HepG2 (cell line): ENCODE measurements at regions not wholly inside any gene's neighbourhood (a gene's known extent, or its start where the extent isn't known, plus 50 kb on each side); places are given as distances from the start of the nearest gene placed in this dataset.

Experiments used
- ATAC-seq: fragments of 200-7000 bp; cut with Tn5 transposase; 3 replicates; pipeline ENCODE4 v1.9.1; 2020; ENCODE audit warnings: mild to moderate bottlenecking, moderate library complexity
- BruUV-seq: library from RNA; stranded (reverse); fragments of 400-500 nt; replicated peaks from 2 replicates; lab custom pipeline; 2021; lab: Mats Ljungman, UMichigan
- CTCF ChIA-PET: fragments of 300-600 bp; formaldehyde crosslinking; extraction: SDS; loops from one replicate; lab custom pipeline; 2021; ENCODE audit warnings: low total read pairs, inconsistent platforms, low intra/inter-chr PET ratio; lab: Yijun Ruan, JAX
- POLR2A ChIA-PET: fragments of 350-600 bp; sonication (Branson Sonifier 250); formaldehyde crosslinking; loops from one replicate; lab custom pipeline; 2020; ENCODE audit warnings: antibody characterized with exemption, inconsistent platforms; lab: Yijun Ruan, JAX
- DNase-seq: peaks from one replicate; pipeline ENCODE4 v3.0.0-alpha.2; 2015; ENCODE audit warnings: low spot score
- FAIRE-seq: peaks from 3 replicates; lab custom pipeline; 2011; peaks lifted over from hg19 to GRCh38; lab: Jason Lieb, UNC
- H2AFZ ChIP-seq: one replicate; pipeline ENCODE4 v1.6.1; 2011; ENCODE audit warnings: low read length, inconsistent platforms
- H3K27ac ChIP-seq: fragments of 300-600 bp; 3 replicates; pipeline ENCODE4 v1.8.0; 2011; ENCODE audit warnings: mixed run types, mild to moderate bottlenecking, mixed read lengths, low read length, inconsistent platforms; ENCODE audit not compliant: insufficient read depth; ENCODE audit errors: extremely low read length
- H3K27me3 ChIP-seq, 2 experiments: fragments of 200-600 bp in 1 of 2; 2 replicates in 1 of 2; 3 replicates in 1 of 2; pipeline versions ENCODE4 v1.6.0 to v1.8.0; 2011; ENCODE audit warnings: low read length in 2 of 2, mild to moderate bottlenecking in 2 of 2, moderate library complexity in 2 of 2, inconsistent platforms in 1 of 2; ENCODE audit not compliant: insufficient read depth in 2 of 2, control insufficient read depth in 1 of 2
- H3K36me3 ChIP-seq, 2 experiments: fragments of 200-600 bp in 1 of 2; replicated peaks in 1 of 2; 2 replicates in 1 of 2; 3 replicates in 1 of 2; pipeline versions ENCODE4 v1.5.1 to v1.8.0; 2011; ENCODE audit warnings: low read length in 2 of 2, inconsistent platforms in 1 of 2; ENCODE audit not compliant: insufficient read depth in 2 of 2, control insufficient read depth in 1 of 2
- H3K4me1 ChIP-seq: 2 replicates; pipeline ENCODE4 v1.5.1; 2012; ENCODE audit warnings: low read length, inconsistent platforms; ENCODE audit not compliant: insufficient read depth
- H3K4me2 ChIP-seq: 2 replicates; pipeline ENCODE4 v1.6.0; 2011; ENCODE audit warnings: low read depth, low read length, inconsistent platforms
- H3K4me3 ChIP-seq, 3 experiments: fragments of 200-600 bp in 1 of 3; sonication (generic), shearing (Covaris generic) in 1 of 3; replicated peaks in 1 of 3; 2 replicates each; pipeline ENCODE4 v1.5.1; 2011 to 2016; ENCODE audit warnings: low read length in 3 of 3, inconsistent platforms in 2 of 3, low read depth in 2 of 3, mild to moderate bottlenecking in 2 of 3, control low read depth in 1 of 3, mixed read lengths in 1 of 3; ENCODE audit not compliant: insufficient read depth in 1 of 3
- H3K79me2 ChIP-seq: one replicate; pipeline ENCODE4 v1.6.1; 2011; ENCODE audit warnings: low read length, inconsistent platforms; ENCODE audit not compliant: insufficient read depth
- H3K9ac ChIP-seq: 2 replicates; pipeline ENCODE4 v1.6.0; 2011; ENCODE audit warnings: mild to moderate bottlenecking, low read depth, low read length, inconsistent platforms; ENCODE audit not compliant: insufficient read depth
- H3K9me3 ChIP-seq: 2 replicates; pipeline ENCODE4 v1.5.1; 2012; ENCODE audit warnings: mild to moderate bottlenecking, low read length
- H4K20me1 ChIP-seq: 2 replicates; pipeline ENCODE4 v1.6.0; 2011; ENCODE audit warnings: inconsistent platforms, mild to moderate bottlenecking, low read length, moderate library complexity; ENCODE audit not compliant: insufficient read depth
- AGO2 ChIP-seq: fragments of 200-400 bp; formaldehyde crosslinking; optimal IDR thresholded peaks from 2 replicates; pipeline ENCODE3; 2017; ENCODE audit warnings: mild to moderate bottlenecking, low read depth, low read length, moderate library complexity
- BCL6 ChIP-seq: IDR thresholded peaks from 2 replicates; pipeline ENCODE4 v1.6.1; 2016; ENCODE audit warnings: missing genetic modification reagents, missing compliant biosample characterization
- BRD4 ChIP-seq: sonication (generic); formaldehyde crosslinking; IDR thresholded peaks from 2 replicates; pipeline ENCODE4 v1.4.0; 2020; ENCODE audit warnings: missing genetic modification reagents
- CREM ChIP-seq, 2 experiments: sonication (generic) in 1 of 2; formaldehyde crosslinking in 1 of 2; IDR thresholded peaks; 2 replicates each; pipeline versions ENCODE4 v1.4.0 to v1.6.1; 2016 to 2020; ENCODE audit warnings: antibody characterized with exemption in 1 of 2, mild to moderate bottlenecking in 1 of 2, missing genetic modification reagents in 1 of 2
- HES4 ChIP-seq: sonication (generic); formaldehyde crosslinking; IDR thresholded peaks from 2 replicates; pipeline ENCODE4 v1.9.0; 2021; ENCODE audit warnings: mild to moderate bottlenecking, missing genetic modification reagents, borderline replicate concordance
- MBD4 ChIP-seq: IDR thresholded peaks from 2 replicates; pipeline ENCODE4 v1.6.1; 2012; ENCODE audit warnings: low read length, inconsistent platforms, borderline replicate concordance
- PLRG1 ChIP-seq: fragments of 450-650 bp; conservative IDR thresholded peaks from 2 replicates; pipeline ENCODE4 v1.6.1; 2016
- ZNF780A ChIP-seq: sonication (generic); formaldehyde crosslinking; IDR thresholded peaks from 2 replicates; pipeline ENCODE4 v1.8.0; 2022; ENCODE audit warnings: mild to moderate bottlenecking, missing genetic modification reagents, moderate library complexity
- WGBS: methylation state at CpG from one replicate; pipeline ENCODE4 v1.1.6; 2017; ENCODE audit warnings: low lambda C conversion rate; 5-methylcytosine and 5-hydroxymethylcytosine counted together
- in situ Hi-C: cut with HindIII; loops from 2 replicates; pipeline ENCODE4 v1.10.0; 2017; ENCODE audit warnings: low pct_unique_long_range_greater_than_20kb; ENCODE audit not compliant: extremely low pct_ligation_motif_present
- intact Hi-C: fragments of 100-400 bp; cut with micrococcal nuclease; formaldehyde crosslinking; loops from one replicate; pipeline ENCODE4 v1.10.0; 2022; ENCODE audit not compliant: unreplicated experiment
- TF ChIP-seq, protein P1 (sequence below): sonication (generic); formaldehyde crosslinking; IDR thresholded peaks from 2 replicates; pipeline ENCODE4 v1.4.0; 2020; ENCODE audit warnings: mild to moderate bottlenecking, missing genetic modification reagents
- TF ChIP-seq, protein P2 (sequence below): sonication (generic); formaldehyde crosslinking; conservative IDR thresholded peaks from 2 replicates; pipeline ENCODE4 v1.4.0; 2020; ENCODE audit warnings: missing genetic modification reagents
- TF ChIP-seq, protein P3 (sequence below): sonication (generic); formaldehyde crosslinking; IDR thresholded peaks from 2 replicates; pipeline ENCODE4 v1.8.1; 2023; ENCODE audit warnings: missing genetic modification reagents, mild to moderate bottlenecking, borderline replicate concordance

DNA sequence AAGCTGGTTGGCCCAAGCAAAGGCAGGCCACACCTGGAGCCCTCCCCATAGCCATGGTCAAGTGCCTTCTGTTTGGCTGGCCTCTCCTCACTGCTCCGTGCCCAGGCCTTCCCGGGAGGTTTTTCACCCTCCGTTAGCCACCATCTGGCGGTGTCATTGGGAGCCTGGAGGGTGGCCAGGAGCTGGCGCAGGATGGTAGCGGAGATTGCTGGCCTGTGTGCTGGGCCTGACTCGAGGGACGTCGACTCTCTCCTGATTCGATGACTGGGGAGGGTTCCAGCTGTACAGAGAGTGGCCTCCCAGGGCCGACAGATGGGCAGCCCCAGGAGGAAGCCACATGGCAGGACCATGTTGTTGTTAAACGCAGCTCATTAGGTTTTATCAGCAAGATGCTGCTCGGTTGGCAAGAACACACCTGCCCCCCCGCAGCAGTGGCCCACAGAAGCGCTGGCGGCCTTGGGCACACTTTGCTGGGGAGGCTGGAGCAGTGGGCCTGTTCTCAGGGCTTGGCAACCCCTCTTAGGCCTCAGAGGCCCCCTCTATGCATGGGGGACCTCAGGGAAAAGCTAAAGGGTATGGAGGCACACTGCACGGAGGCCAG lies 64.0 kb upstream of the CACUL1 start (continued):
- TF ChIP-seq, protein P1, sequence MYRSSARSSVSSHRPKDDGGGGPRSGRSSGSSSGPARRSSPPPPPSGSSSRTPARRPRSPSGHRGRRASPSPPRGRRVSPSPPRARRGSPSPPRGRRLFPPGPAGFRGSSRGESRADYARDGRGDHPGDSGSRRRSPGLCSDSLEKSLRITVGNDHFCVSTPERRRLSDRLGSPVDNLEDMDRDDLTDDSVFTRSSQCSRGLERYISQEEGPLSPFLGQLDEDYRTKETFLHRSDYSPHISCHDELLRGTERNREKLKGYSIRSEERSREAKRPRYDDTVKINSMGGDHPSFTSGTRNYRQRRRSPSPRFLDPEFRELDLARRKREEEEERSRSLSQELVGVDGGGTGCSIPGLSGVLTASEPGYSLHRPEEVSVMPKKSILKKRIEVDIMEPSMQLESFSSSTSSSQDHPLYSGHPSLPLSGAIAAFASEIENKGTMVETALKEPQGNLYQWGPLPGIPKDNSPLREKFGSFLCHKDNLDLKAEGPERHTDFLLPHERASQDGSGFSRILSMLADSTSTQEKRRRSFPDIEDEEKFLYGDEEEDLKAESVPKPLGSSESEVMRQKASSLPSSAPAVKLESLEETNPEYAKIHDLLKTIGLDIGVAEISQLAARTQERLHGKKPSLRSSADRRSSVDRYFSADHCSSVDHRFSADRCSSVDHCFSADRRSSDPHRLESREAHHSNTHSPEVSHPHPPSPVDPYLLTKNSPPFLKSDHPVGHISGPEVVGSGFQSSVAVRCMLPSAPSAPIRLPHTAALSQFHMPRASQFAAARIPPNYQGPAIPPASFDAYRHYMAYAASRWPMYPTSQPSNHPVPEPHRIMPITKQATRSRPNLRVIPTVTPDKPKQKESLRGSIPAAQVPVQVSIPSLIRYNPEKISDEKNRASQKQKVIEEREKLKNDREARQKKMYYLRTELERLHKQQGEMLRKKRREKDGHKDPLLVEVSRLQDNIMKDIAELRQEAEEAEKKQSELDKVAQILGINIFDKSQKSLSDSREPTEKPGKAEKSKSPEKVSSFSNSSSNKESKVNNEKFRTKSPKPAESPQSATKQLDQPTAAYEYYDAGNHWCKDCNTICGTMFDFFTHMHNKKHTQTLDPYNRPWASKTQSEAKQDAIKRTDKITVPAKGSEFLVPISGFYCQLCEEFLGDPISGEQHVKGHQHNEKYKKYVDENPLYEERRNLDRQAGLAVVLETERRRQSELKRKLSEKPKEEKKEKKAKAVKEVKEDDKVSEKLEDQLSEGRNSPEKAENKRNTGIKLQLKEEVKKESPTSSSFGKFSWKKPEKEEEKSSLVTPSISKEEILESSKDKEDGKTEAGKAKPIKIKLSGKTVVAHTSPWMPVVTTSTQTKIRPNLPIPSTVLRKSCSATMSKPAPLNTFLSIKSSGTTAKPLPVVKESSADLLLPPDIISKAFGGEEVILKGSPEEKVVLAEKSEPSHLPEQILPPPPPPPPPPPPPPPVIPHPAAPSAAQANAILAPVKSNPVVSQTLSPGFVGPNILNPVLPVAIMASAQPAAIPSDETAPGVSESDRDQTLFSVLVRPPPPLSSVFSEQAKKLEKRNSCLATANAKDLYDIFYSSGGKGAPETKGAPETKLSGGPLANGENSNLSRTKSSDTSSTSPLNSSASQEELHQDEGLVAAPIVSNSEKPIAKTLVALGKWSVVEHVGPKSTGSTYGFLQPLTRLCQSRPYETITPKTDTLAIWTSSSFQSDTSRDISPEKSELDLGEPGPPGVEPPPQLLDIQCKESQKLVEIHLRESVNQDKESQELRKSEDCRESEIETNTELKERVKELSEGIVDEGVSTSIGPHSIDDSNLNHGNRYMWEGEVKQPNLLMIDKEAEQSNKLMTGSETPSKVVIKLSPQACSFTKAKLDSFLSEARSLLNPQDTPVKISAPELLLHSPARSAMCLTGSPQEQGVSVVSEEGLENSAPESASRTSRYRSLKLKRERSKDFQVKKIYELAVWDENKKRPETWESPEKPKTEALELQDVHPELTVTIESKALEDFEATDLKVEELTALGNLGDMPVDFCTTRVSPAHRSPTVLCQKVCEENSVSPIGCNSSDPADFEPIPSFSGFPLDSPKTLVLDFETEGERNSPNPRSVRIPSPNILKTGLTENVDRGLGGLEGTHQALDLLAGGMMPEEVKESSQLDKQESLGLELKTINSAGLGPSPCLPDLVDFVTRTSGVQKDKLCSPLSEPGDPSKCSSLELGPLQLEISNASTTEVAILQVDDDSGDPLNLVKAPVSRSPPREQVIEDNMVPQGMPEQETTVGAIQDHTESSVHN (CRISPR knock-in tag): no peak
- no peak for TF ChIP-seq MBD4

DNA sequence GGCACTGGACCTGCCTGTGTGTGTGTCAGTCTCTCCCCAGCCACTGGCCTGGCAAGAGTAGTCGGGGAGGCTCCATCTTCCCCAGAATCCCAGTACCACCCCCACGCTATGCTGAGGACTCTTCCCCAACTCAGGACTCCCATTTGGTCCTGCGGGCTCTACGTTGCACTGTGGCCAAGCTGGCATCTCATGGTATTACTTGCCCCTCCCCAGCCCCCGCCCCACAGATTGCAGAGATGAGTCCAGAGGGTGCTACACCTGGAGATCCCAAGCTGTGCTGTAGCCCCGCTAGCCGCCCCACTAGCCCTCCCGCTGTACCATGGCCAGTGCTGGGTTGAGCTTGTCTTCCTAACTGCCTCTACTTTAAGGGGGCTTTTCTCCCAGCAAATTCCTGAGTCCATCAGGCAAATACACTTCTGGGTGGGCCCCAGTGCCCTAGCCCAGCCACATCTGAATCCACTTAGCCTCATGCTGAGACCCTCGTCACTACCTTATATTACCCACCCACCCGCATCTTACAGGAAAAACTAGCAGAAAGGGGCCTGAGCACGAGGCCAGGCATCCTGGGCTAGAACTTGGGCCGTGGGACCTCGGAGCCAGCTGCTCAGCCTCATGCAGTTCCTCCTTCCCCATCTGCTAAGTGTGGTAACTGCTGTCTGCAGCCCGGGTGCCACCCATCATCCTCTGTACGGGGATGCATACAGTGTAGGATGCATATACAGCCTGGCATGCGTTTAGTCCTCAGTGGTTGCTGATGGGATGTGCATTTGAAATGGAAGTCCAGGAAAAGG lies 65.8 kb upstream of the CACUL1 start:
- Histone ChIP-seq H3K36me3 (no peaks in the 10 kb centered on the region), H3K9me3 (no peaks in the 10 kb centered on the region), H2AFZ (no peak overlapping the region), H3K79me2 (no peaks in the 10 kb centered on the region), H3K4me2 (no peak overlapping the region), H3K27me3 (peaks cover 2 to 22% of the 10 kb centered on the region in 2 experiments), H3K9ac (no peak overlapping the region), H3K4me3 (no peak overlapping the region), H3K4me1 (no peaks in the 10 kb centered on the region), H4K20me1 (no peaks in the 10 kb centered on the region), H3K27ac (no peak overlapping the region)
- CTCF ChIA-PET: no interaction called here
- BruUV-seq: no TSS peak
- DNase-seq (no peak), FAIRE-seq (no peak), ATAC-seq (no peak)
- intact Hi-C loops: no loop called here
- in situ Hi-C loops: no loop called here
- POLR2A ChIA-PET: no interaction called here
- WGBS: 20% methylated on average over 12 of the region's 16 CpGs
- TF ChIP-seq AGO2: no peak
- TF ChIP-seq PLRG1: no peak
- TF ChIP-seq, protein P2, sequence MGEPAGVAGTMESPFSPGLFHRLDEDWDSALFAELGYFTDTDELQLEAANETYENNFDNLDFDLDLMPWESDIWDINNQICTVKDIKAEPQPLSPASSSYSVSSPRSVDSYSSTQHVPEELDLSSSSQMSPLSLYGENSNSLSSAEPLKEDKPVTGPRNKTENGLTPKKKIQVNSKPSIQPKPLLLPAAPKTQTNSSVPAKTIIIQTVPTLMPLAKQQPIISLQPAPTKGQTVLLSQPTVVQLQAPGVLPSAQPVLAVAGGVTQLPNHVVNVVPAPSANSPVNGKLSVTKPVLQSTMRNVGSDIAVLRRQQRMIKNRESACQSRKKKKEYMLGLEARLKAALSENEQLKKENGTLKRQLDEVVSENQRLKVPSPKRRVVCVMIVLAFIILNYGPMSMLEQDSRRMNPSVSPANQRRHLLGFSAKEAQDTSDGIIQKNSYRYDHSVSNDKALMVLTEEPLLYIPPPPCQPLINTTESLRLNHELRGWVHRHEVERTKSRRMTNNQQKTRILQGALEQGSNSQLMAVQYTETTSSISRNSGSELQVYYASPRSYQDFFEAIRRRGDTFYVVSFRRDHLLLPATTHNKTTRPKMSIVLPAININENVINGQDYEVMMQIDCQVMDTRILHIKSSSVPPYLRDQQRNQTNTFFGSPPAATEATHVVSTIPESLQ (CRISPR knock-in tag): no peak
- no peak for TF ChIP-seq HES4 (CRISPR knock-in tag)
- no peak for TF ChIP-seq BRD4 (CRISPR knock-in tag)
- TF ChIP-seq, protein P3, sequence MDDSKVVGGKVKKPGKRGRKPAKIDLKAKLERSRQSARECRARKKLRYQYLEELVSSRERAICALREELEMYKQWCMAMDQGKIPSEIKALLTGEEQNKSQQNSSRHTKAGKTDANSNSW: no peak
- TF ChIP-seq ZNF780A (CRISPR knock-in tag): no peak
- TF ChIP-seq BCL6 (CRISPR knock-in tag): no peak
- no peak for TF ChIP-seq CREM (IDR thresholded peaks at IDR 0.05)
- TF ChIP-seq CREM (CRISPR knock-in tag; IDR thresholded peaks at IDR 0.05): no peak
